ENCODE measurements at regions not wholly inside any gene's neighbourhood (a gene's known extent, or its start where the extent isn't known, plus 50 kb on each side); places are given as distances from the start of the nearest gene placed in this dataset.

GRCh38 chr10:106025208-106025811 lies 1139.2 kb downstream of the SORCS1 start:
- TF ChIP-seq CTCF (conservative IDR thresholded peaks at IDR 0.05; ENCODE audit: low read length) (no peak), EZH2phosphoT487 (IDR thresholded peaks at IDR 0.05; ENCODE audit: borderline replicate concordance, low read depth, low read length) (no peak)
